ENCODE measurements at regions not wholly inside any gene's neighbourhood (a gene's known extent, or its start where the extent isn't known, plus 50 kb on each side); places are given as distances from the start of the nearest gene placed in this dataset.

DNA sequence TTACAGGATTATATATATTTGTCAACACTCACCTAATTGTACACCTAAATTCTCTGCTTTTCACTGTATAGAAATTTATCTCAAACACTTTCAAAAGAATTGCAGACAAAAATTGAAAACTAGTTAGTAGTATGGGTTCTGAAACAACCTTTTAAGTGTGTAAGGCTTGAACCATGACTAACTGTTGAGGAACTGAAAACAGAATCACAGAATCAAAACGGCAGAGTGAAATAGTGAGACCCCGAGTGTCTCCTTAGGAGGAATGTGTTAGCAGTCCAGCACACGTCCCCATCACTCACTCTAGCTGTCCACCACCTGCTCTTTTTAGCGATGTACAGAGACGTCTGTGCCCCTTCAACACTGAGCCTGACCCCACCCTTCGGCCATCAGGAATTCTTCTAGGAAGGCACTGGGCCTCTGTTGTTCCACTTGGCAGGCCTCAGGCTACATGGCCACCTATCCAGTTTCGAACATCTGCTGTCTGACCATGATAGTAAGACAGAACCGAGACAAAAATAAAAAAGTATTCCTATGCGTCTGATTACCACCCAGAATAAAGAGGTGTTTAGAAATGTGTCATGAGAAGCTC is 227.4 kb downstream of the C6orf118 start:
- DNase-seq, result no peak

DNA sequence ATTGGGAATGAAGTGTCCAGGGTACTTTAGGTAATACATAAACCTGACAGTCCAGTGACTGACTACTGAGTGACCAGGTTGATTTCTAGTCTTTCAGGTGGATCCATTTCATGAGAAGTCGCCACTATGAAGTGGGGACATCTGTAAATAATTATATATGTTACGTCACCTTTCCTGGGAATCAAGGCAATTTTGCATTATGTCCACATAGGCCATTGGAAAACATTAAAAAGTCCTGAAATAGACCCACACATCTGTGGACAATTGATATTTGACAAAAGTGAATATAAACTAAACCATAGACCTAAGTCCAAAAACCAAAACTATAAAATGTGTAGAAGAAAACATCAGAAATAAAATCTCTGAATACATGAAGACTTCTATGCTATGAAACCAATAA is 231.5 kb downstream of the C6orf118 start:
- no peak for DNase-seq

DNA sequence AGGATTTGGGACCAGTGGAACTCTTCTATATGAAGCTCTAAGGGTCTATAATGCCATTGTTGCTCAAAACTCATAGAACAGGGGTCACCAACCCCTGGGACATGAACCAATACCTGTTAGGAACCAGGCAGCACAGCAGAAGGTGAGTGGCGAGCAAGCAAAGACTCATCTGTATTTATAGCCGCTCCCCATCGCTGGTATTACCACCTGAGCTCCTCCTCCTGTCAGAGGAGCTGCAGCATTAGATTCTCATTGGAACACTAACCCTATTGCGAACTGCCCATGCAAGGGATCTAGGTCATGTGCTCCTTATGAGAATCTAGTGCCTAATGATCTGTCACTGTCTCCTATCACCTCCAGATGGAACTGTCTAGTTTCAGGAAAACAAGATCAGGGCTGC is 237.5 kb downstream of the C6orf118 start:
- no peak for DNase-seq

- DNase-seq, result no peak
Measured at GRCh38 chr6:165060720-165061119, 248.7 kb downstream of the C6orf118 start.

GRCh38 chr6:165059032-165059431 is 250.4 kb downstream of the C6orf118 start:
- DNase-seq, result no peak

GRCh38 chr6:165056292-165056691 is 253.1 kb downstream of the C6orf118 start:
- no peak for DNase-seq

GRCh38 chr6:165055231-165055630 is 254.2 kb downstream of the C6orf118 start:
- DNase-seq, result no peak

DNA sequence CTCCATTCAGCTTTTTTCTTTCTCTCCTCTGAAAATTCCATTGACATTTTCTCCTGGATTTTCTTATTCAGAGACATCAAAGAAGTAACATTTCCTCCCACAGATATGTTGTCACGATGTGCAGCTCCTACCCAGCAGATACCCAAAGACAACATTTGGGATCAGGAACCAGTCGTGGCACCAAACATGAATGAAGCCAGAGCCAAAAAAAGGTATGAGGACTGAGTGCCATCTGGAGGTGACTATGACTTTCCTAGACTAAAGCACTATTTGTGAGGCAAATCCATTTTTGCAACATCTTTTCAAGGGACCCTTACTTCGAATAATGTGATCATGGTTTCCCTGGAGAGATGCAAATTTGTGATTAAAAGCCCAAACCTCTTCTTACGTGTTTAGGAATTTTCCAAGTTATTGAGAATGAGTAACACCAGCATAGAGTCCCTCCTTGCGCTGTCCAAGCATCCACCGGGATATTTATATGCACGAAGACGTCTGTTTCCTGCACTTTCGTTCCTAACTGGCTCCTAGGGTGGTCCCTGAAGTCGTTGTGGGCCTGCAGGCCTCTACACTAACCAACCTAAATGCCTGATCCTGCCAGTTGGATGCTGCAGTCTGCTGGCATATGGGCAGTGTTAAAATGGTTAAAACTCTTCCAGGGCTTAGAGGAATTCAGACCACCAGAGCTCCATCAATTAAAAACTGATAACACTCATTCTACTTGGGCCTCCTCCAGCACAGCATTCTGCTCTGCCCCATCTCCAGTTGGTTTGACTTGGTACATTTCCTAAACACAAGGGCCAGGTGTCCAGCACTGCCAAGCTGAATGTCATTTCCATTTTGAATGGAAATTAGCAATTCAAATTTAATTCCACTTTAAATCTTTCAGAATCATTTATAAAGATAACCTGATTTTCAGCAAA is 256.6 kb downstream of the C6orf118 start:
- no peak for DNase-seq

DNA sequence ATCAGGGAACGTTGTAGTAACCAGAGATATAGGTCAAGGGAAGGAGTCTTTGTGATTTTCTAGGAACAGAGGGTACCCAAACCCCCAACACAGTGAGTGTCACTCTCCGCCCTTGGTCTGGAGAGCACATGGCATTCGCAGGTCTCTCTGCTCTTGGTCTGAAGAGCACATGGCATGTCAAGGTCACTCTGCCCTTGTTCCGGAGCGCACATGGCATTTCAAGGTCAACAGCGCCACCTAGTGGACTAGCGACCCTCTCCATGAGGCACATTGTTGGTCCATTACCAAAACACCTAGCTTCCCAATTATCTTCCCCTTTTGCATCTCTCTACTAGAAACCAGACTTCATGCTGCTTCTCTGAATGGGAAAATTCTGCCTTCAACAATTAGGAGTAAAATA is 260.0 kb downstream of the C6orf118 start:
- DNase-seq, result peak; percentile 20

DNA sequence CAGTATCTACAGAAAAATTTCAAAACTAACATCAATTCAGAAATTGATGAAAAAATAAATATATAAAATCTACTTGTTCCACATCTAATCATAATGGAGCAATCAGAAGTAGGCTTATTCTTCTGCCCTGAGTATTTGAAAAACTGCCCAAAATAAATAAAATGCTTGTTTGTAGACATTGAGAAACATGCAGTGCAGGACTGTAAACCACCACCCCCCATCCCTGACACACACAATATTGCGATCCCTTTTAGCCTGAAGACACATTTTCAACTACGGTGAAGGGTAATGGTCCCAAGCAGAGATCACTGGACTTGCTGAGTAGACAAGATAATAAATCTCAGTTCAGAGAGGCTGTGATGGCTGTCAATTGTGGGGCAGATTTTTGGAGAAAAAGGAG is 261.5 kb downstream of the C6orf118 start:
- no peak for DNase-seq

GRCh38 chr6:165045631-165046030 is 263.8 kb downstream of the C6orf118 start:
- no peak for DNase-seq

- no peak for DNase-seq
Measured at GRCh38 chr6:165042912-165043311, 266.5 kb downstream of the C6orf118 start.

DNA sequence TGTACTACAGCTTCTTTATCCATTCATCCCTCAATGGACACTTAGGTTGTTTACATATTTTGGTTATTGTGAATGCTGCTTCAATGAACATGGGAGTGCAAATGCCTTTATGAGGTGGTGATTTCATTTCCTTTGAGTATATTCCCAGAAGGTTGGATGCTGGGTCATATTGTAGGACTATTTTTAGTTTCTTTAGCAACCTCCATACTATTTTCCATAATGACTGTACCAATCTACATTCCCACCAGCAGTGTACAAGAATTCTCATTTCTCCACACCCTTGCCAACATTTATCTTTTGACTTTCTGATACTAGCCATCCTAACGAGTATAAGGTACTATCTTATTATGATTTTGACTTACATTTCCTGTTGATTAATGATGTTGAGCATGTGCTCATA is 269.0 kb downstream of the C6orf118 start:
- DNase-seq, result no peak

DNA sequence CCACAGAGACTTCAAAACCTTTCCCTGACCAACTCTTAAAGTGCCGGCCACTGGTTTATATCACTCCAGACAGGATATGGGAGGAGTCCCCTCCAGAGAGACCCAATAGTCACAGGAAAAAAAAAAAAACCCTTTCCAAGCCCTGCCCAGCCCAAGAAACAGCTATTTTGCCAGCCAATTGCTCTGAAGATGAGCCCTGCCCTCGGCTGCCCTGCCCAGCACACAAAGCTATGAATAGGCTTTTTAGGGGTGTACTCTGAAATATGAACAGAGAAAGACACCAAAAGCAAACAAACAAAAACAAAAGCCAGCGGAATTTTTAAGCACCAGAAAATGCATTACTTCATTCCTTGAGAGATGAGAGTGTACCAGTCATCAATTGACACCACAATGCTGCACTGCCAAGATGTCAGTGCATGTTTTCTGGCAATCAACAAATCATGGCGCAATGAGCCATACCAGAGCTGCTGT is 275.1 kb downstream of the C6orf118 start:
- DNase-seq, result no peak

DNA sequence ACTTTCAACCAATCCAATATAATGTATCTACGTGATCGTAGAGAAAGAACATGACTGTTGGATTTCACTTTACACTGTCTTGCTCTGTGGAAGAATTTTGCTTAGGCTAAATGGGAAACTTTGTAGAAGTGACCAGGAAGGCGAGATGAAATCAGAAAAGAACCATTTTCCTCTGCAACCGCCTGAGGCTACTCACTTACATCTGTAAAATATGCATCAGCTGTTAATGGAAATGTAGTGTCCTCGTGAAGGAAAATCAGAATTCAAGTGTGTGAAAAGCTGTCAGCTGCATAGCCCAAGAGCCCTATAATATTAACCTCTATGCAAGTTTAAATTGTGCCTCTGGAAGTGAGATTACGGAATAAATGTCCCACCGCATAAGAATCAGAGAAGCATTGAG is 277.9 kb downstream of the C6orf118 start:
- DNase-seq, result no peak

- no peak for DNase-seq
Measured at GRCh38 chr6:165025040-165025439, 284.4 kb downstream of the C6orf118 start.

GRCh38 chr6:165019681-165020080 is 289.7 kb downstream of the C6orf118 start:
- DNase-seq, result no peak

DNA sequence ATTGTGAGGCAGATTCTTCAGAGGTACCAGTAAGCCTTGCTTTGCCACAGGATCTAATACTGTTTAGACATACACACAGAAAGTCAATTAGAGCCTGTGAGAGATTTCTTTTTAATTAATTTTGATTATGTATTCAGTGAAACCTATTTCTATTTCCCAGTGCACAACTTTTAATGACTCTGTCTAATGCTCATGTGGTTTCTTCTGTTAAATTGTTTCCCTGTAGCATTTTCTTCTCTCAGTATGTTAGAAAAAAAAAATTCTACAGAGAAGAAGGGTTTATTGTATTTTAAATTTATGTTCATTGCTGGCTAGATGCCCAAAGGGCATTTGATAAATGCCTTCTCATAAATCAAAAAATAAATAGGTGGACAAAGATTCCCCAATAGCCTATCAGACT is 293.7 kb downstream of the C6orf118 start:
- no peak for DNase-seq

DNA sequence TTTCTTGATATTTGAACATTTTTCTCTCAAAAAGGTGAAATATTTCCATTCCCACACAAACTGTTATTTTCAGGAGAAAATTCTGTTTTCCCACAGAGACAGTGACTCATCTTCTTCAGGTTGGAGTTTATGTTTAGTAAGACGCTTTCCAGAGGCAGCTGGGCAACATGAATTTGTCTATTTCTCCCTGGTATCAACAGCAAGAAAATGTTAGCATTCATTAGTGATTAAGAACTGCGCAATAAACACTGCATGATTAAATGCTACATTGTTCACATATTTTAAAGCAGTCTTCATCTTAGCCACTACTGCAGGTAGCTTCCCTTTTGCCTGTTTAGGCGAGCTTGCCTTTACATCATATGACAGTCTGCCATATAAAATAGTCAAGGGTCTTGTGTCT is 295.7 kb downstream of the C6orf118 start:
- DNase-seq, result no peak

GRCh38 chr6:165012183-165012582 is 297.2 kb downstream of the C6orf118 start:
- no peak for DNase-seq

- DNase-seq, result no peak
Measured at GRCh38 chr6:165010556-165011535, 298.6 kb downstream of the C6orf118 start.

GRCh38 chr6:165008971-165009370 is 300.4 kb downstream of the C6orf118 start:
- DNase-seq, result no peak

- DNase-seq, result no peak
Measured at GRCh38 chr6:165002866-165003265, 306.5 kb downstream of the C6orf118 start.
